GM19395 (cell line): ENCODE measurements at regions not wholly inside any gene's neighbourhood (a gene's known extent, or its start where the extent isn't known, plus 50 kb on each side); places are given as distances from the start of the nearest gene placed in this dataset.
"Not testable (repeated sequence)": the region's sequence is repeated elsewhere in the genome, so short reads cannot be mapped to it uniquely, and the experiment has no call there.

Source experiments
- ATAC-seq: cut with Tn5 transposase; IDR thresholded peaks from one replicate; pipeline ENCODE4 v1.9.1; 2021; ENCODE audit warnings: mild to moderate bottlenecking, moderate library complexity; ENCODE audit not compliant: unreplicated experiment

- no peak for ATAC-seq
These were observed 455.8 kb downstream of the TFEC start for GRCh38 chr7:115574681-115575291.

GRCh38 chr7:115572111-115572510 lies 458.5 kb downstream of the TFEC start:
- ATAC-seq, result no peak

- ATAC-seq, result no peak
These were observed 469.0 kb downstream of the TFEC start for GRCh38 chr7:115561335-115562110.

GRCh38 chr7:115559877-115560276 lies 470.7 kb downstream of the TFEC start:
- ATAC-seq, result no peak

- ATAC-seq, result no peak
These were observed 472.4 kb downstream of the TFEC start for GRCh38 chr7:115558161-115558560.

- ATAC-seq, result not testable (repeated sequence)
These were observed 473.3 kb downstream of the TFEC start for GRCh38 chr7:115557296-115557695.

- ATAC-seq, result no peak
These were observed 477.8 kb downstream of the TFEC start for GRCh38 chr7:115552766-115553165.

- ATAC-seq, result no peak
These were observed 480.7 kb downstream of the TFEC start for GRCh38 chr7:115549910-115550309.

GRCh38 chr7:115548756-115549155 lies 481.8 kb downstream of the TFEC start:
- ATAC-seq, result no peak

- no peak for ATAC-seq
These were observed 483.8 kb downstream of the TFEC start for GRCh38 chr7:115546790-115547189.

- ATAC-seq, result no peak
These were observed 496.8 kb downstream of the TFEC start for GRCh38 chr7:115533785-115534184.

- no peak for ATAC-seq
These were observed 504.3 kb downstream of the TFEC start for GRCh38 chr7:115526278-115526677.

- no peak for ATAC-seq
These were observed 508.4 kb downstream of the TFEC start for GRCh38 chr7:115522174-115522573.

- ATAC-seq, result no peak
These were observed 514.2 kb downstream of the TFEC start for GRCh38 chr7:115516341-115516740.

GRCh38 chr7:115511330-115511729 lies 519.2 kb downstream of the TFEC start:
- no peak for ATAC-seq

- ATAC-seq, result no peak
These were observed 525.4 kb downstream of the TFEC start for GRCh38 chr7:115505136-115505535.

- ATAC-seq, result no peak
These were observed 530.6 kb downstream of the TFEC start for GRCh38 chr7:115499956-115500355.

- no peak for ATAC-seq
These were observed 534.6 kb downstream of the TFEC start for GRCh38 chr7:115496006-115496405.

GRCh38 chr7:115494529-115495147 lies 535.9 kb downstream of the TFEC start:
- no peak for ATAC-seq

GRCh38 chr7:115493381-115493780 lies 537.2 kb downstream of the TFEC start:
- ATAC-seq, result no peak

GRCh38 chr7:115491744-115492380 lies 538.7 kb downstream of the TFEC start:
- ATAC-seq, result no peak

GRCh38 chr7:115479448-115479847 lies 551.1 kb downstream of the TFEC start:
- ATAC-seq, result no peak
